ENCODE measurements at regions not wholly inside any gene's neighbourhood (a gene's known extent, or its start where the extent isn't known, plus 50 kb on each side); places are given as distances from the start of the nearest gene placed in this dataset.
"Not testable (repeated sequence)": the region's sequence is repeated elsewhere in the genome, so short reads cannot be mapped to it uniquely, and the experiment has no call there.

- Histone ChIP-seq H3K9me3 (replicated peaks; ENCODE audit: control insufficient read depth, insufficient read depth, low read length) (no peaks in the 10 kb centered on the region), H3K79me2 (ENCODE audit: control insufficient read depth, insufficient read depth, low read length) (no peaks in the 10 kb centered on the region), H2AFZ (ENCODE audit: control insufficient read depth, low read depth, low read length) (no peak overlapping the region), H3K4me3 (no peak overlapping the region), H4K20me1 (ENCODE audit: control insufficient read depth, insufficient read depth) (no peaks in the 10 kb centered on the region), H3K4me2 (ENCODE audit: control insufficient read depth, insufficient read depth) (no peak overlapping the region), H3K4me1 (ENCODE audit: control insufficient read depth, insufficient read depth, low read length) (peaks cover 9% of the 10 kb centered on the region), H3K27ac (ENCODE audit: control insufficient read depth, insufficient read depth) (no peak overlapping the region), H3K27me3 (replicated peaks in 1 of 2; ENCODE audit: control insufficient read depth in 2 of 2, insufficient read depth in 2 of 2, low read length in 1 of 2) (no peaks in the 10 kb centered on the region), H3K36me3 (ENCODE audit: control insufficient read depth in 2 of 2, insufficient read depth in 2 of 2, low read length in 1 of 2) (no peaks in the 10 kb centered on the region), H3K9ac (ENCODE audit: control insufficient read depth, insufficient read depth, low read length) (no peak overlapping the region)
- WGBS (ENCODE audit: insufficient coverage, insufficient replicate concordance, low lambda C conversion rate, missing lambda C conversion rate) = 90% methylated on average over 20 of the region's 20 CpGs
- in situ Hi-C loops (cut with MboI) (loop anchor here (5.0 kb wide), 1 partner anchor 108 kb away; the partner anchor contains the start of gene ACBD5), intact Hi-C loops (cut with micrococcal nuclease; ENCODE audit: unreplicated experiment) (loop anchor here (5.0 kb wide), 1 partner anchor 108 kb away; the partner anchor contains the start of gene ACBD5)
- DNase-seq (ENCODE audit: low read depth, low spot score) (no peak), FAIRE-seq (no peak), ATAC-seq (no peak)
- CTCF ChIA-PET = no interaction called here
- RAD21 ChIA-PET (ENCODE audit: unreplicated experiment) = no interaction called here
- SMC1A ChIA-PET (ENCODE audit: uncharacterized antibody, unreplicated experiment) = no interaction called here
- TF ChIP-seq EED (IDR thresholded peaks at IDR 0.05; ENCODE audit: low read depth) = no peak
- TF ChIP-seq EP300 (IDR thresholded peaks at IDR 0.05; ENCODE audit: borderline replicate concordance in 1 of 2, control insufficient read depth in 1 of 2, low read depth in 2 of 2, low read length in 2 of 2) = no peak
- no peak for TF ChIP-seq FOS (IDR thresholded peaks at IDR 0.05; ENCODE audit: borderline replicate concordance, extremely low read depth, insufficient read length)
- TF ChIP-seq ZNF217 (IDR thresholded peaks at IDR 0.05) = no peak
- POLR2A ChIA-PET = no interaction called here
- BruUV-seq (replicated peaks) = no TSS peak
Measured at GRCh38 chr10:27349987-27350386, 109.4 kb upstream of the ACBD5 start.

DNA sequence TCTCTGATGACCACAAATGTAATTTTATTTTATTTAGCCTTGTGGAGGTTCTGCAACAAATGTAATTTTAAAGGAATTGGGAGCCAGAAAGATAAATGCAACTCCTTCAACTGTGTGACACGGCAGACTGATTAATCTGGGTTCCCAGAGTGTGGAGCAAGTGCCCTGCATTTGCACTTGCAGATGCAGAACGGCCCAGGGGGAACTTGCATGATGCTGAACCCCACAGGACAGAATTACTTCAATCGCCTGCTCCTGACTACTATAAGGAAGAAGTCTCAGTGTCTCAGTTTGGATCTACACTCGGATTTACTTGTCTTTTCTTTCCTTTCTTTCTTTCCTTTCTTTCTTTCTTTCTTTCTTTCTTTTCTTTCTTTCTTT lies 107.2 kb upstream of the ACBD5 start:
- BruUV-seq (replicated peaks); FAIRE-seq; H3K9me3 ChIP-seq (replicated peaks; ENCODE audit: control insufficient read depth, insufficient read depth, low read length); DNase-seq (ENCODE audit: low read depth, low spot score); H3K36me3 ChIP-seq (ENCODE audit: control insufficient read depth in 2 of 2, insufficient read depth in 2 of 2, low read length in 1 of 2); H3K4me3 ChIP-seq; H3K27ac ChIP-seq (ENCODE audit: control insufficient read depth, insufficient read depth); H3K9ac ChIP-seq (ENCODE audit: control insufficient read depth, insufficient read depth, low read length); POLR2A ChIA-PET; H3K4me1 ChIP-seq (ENCODE audit: control insufficient read depth, insufficient read depth, low read length); H3K27me3 ChIP-seq (replicated peaks in 1 of 2; ENCODE audit: control insufficient read depth in 2 of 2, insufficient read depth in 2 of 2, low read length in 1 of 2); H3K79me2 ChIP-seq (ENCODE audit: control insufficient read depth, insufficient read depth, low read length); RAD21 ChIA-PET (ENCODE audit: unreplicated experiment); ATAC-seq; H3K4me2 ChIP-seq (ENCODE audit: control insufficient read depth, insufficient read depth); in situ Hi-C loops (cut with MboI); H2AFZ ChIP-seq (ENCODE audit: control insufficient read depth, low read depth, low read length); H4K20me1 ChIP-seq (ENCODE audit: control insufficient read depth, insufficient read depth): not testable (repeated sequence)
- 47% methylated on average over 4 of the region's 4 CpGs for WGBS (ENCODE audit: insufficient coverage, insufficient replicate concordance, low lambda C conversion rate, missing lambda C conversion rate)
- SMC1A ChIA-PET (ENCODE audit: uncharacterized antibody, unreplicated experiment) = interaction anchor here (0.5 kb wide), 1 partner anchor 886 kb away, joined by 3 read pairs; no protein-coding TSS in a partner anchor
- CTCF ChIA-PET = interaction anchor here (0.6 to 2.0 kb wide), 2 partner anchors 13 to 137 kb away, joined by 3 to 6 read pairs; no protein-coding TSS in a partner anchor
- intact Hi-C loops (cut with micrococcal nuclease; ENCODE audit: unreplicated experiment) = loop anchor here (5.0 kb wide), 1 partner anchor 106 kb away; the partner anchor contains the start of gene ACBD5
